ENCODE measurements at regions not wholly inside any gene's neighbourhood (a gene's known extent, or its start where the extent isn't known, plus 50 kb on each side); places are given as distances from the start of the nearest gene placed in this dataset.

- no peak for DNase-seq
- H3K4me3 ChIP-seq = no peak overlapping the region
- no peak overlapping the region for H3K27ac ChIP-seq
- ATAC-seq = no peak
- H3K9me3 ChIP-seq = no peaks in the 10 kb centered on the region
- no peak for TF ChIP-seq CTCF (IDR thresholded peaks at IDR 0.05)
- FAIRE-seq = no peak
- peaks cover 0 to 6% (median 0%) of the 10 kb centered on the region in 4 donors for H3K27me3 ChIP-seq
- no peaks in the 10 kb centered on the region for H3K36me3 ChIP-seq
- intact Hi-C loops (cut with DNase I) = no loop called here
- 35 to 41% methylated on average over 11 of the region's 11 CpGs for WGBS, 2 donors
- H3K4me1 ChIP-seq = no peaks in the 10 kb centered on the region
These were observed 269.0 kb downstream of the ABCC12 start for GRCh38 chr16:47886631-47887415.

GRCh38 chr16:47886139-47886538, 269.7 kb downstream of the ABCC12 start:
- H3K36me3 ChIP-seq = no peaks in the 10 kb centered on the region
- no peak for TF ChIP-seq CTCF (IDR thresholded peaks at IDR 0.05)
- 21 to 25% methylated on average over 7 of the region's 7 CpGs for WGBS, 2 donors
- no peak overlapping the region for H3K27ac ChIP-seq
- DNase-seq = no peak
- no peak overlapping the region for H3K4me3 ChIP-seq
- H3K9me3 ChIP-seq = no peaks in the 10 kb centered on the region
- no peak for FAIRE-seq
- ATAC-seq = no peak
- peaks cover 0 to 6% (median 0%) of the 10 kb centered on the region in 4 donors for H3K27me3 ChIP-seq
- no peaks in the 10 kb centered on the region for H3K4me1 ChIP-seq
- intact Hi-C loops (cut with DNase I) = no loop called here

- Histone ChIP-seq H3K9me3 (no peaks in the 10 kb centered on the region), H3K4me3 (no peak overlapping the region), H3K36me3 (no peaks in the 10 kb centered on the region), H3K27ac (no peak overlapping the region), H3K27me3 (peaks cover 0 to 6% (median 0%) of the 10 kb centered on the region in 4 donors), H3K4me1 (no peaks in the 10 kb centered on the region)
- no peak for FAIRE-seq
- no peak for ATAC-seq
- 50 to 81% methylated on average over 1 of the region's 1 CpG for WGBS, 2 donors
- no peak for TF ChIP-seq CTCF (IDR thresholded peaks at IDR 0.05)
- DNase-seq = no peak
- intact Hi-C loops (cut with DNase I) = no loop called here
These were observed 270.3 kb downstream of the ABCC12 start for GRCh38 chr16:47885489-47885888.

- no peak for DNase-seq
- no peak for FAIRE-seq
- no peak overlapping the region for H3K27ac ChIP-seq
- WGBS, 2 donors = 8 to 14% methylated on average over 2 of the region's 2 CpGs
- TF ChIP-seq CTCF (IDR thresholded peaks at IDR 0.05) = no peak
- intact Hi-C loops (cut with DNase I) = no loop called here
- H3K4me3 ChIP-seq = no peak overlapping the region
- H3K9me3 ChIP-seq = no peaks in the 10 kb centered on the region
- no peak for ATAC-seq
- peaks cover 0 to 6% (median 0%) of the 10 kb centered on the region in 4 donors for H3K27me3 ChIP-seq
- H3K4me1 ChIP-seq = no peaks in the 10 kb centered on the region
- H3K36me3 ChIP-seq = no peaks in the 10 kb centered on the region
These were observed 271.6 kb downstream of the ABCC12 start for GRCh38 chr16:47884116-47884725.

GRCh38 chr16:47881574-47881973, 274.2 kb downstream of the ABCC12 start:
- Histone ChIP-seq H3K9me3 (no peaks in the 10 kb centered on the region), H3K27me3 (peaks cover 0 to 6% (median 0%) of the 10 kb centered on the region in 4 donors), H3K4me1 (no peaks in the 10 kb centered on the region), H3K36me3 (no peaks in the 10 kb centered on the region), H3K4me3 (no peak overlapping the region), H3K27ac (no peak overlapping the region)
- DNase-seq (no peak), ATAC-seq (no peak), FAIRE-seq (no peak)
- no peak for TF ChIP-seq CTCF (IDR thresholded peaks at IDR 0.05)
- 58 to 69% methylated on average over 4 of the region's 4 CpGs for WGBS, 2 donors
- intact Hi-C loops (cut with DNase I) = no loop called here

Data from pancreas (tissue), 10 donors.